NCI-H748 treated with DMSO at 0.1 percent for 48 hours (cell line): ENCODE measurements at regions not wholly inside any gene's neighbourhood (a gene's known extent, or its start where the extent isn't known, plus 50 kb on each side); places are given as distances from the start of the nearest gene placed in this dataset.

ENCODE experiments used
- DNase-seq: peaks from one replicate; lab custom pipeline; 2025; lab: John Stamatoyannopoulos, UW

GRCh38 chr14:66115740-66116502 lies 370.2 kb upstream of the CCDC196 start:
- DNase-seq: no peak

- no peak for DNase-seq
These were observed 369.4 kb upstream of the CCDC196 start for GRCh38 chr14:66116732-66117131.

GRCh38 chr14:66117600-66117999 lies 368.6 kb upstream of the CCDC196 start:
- no peak for DNase-seq

GRCh38 chr14:66119606-66120231 lies 366.5 kb upstream of the CCDC196 start:
- DNase-seq: no peak

- DNase-seq: no peak
These were observed 365.8 kb upstream of the CCDC196 start for GRCh38 chr14:66120402-66120801.

GRCh38 chr14:66121859-66122258 lies 364.3 kb upstream of the CCDC196 start:
- DNase-seq: no peak

- DNase-seq: no peak
These were observed 356.9 kb upstream of the CCDC196 start for GRCh38 chr14:66129224-66129623.

GRCh38 chr14:66131111-66131510 lies 355.1 kb upstream of the CCDC196 start:
- no peak for DNase-seq

GRCh38 chr14:66133666-66134065 lies 352.5 kb upstream of the CCDC196 start:
- DNase-seq: no peak

GRCh38 chr14:66135831-66136230 lies 350.3 kb upstream of the CCDC196 start:
- no peak for DNase-seq

GRCh38 chr14:66137081-66137480 lies 349.1 kb upstream of the CCDC196 start:
- no peak for DNase-seq

GRCh38 chr14:66139432-66139831 lies 346.7 kb upstream of the CCDC196 start:
- DNase-seq: no peak

GRCh38 chr14:66140213-66140918 lies 345.8 kb upstream of the CCDC196 start:
- no peak for DNase-seq

- no peak for DNase-seq
These were observed 345.2 kb upstream of the CCDC196 start for GRCh38 chr14:66140963-66141362.

- no peak for DNase-seq
These were observed 344.4 kb upstream of the CCDC196 start for GRCh38 chr14:66141733-66142132.

- no peak for DNase-seq
These were observed 342.6 kb upstream of the CCDC196 start for GRCh38 chr14:66143387-66144112.

GRCh38 chr14:66152302-66152701 lies 333.9 kb upstream of the CCDC196 start:
- DNase-seq: no peak

GRCh38 chr14:66152747-66153146 lies 333.4 kb upstream of the CCDC196 start:
- DNase-seq: no peak

GRCh38 chr14:66163023-66163422 lies 323.1 kb upstream of the CCDC196 start:
- DNase-seq: no peak

GRCh38 chr14:66165337-66165736 lies 320.8 kb upstream of the CCDC196 start:
- DNase-seq: no peak

- DNase-seq: no peak
These were observed 311.7 kb upstream of the CCDC196 start for GRCh38 chr14:66174453-66174891.

- no peak for DNase-seq
These were observed 308.2 kb upstream of the CCDC196 start for GRCh38 chr14:66177935-66178334.
